ENCODE measurements at regions not wholly inside any gene's neighbourhood (a gene's known extent, or its start where the extent isn't known, plus 50 kb on each side); places are given as distances from the start of the nearest gene placed in this dataset.

GRCh38 chr18:22846697-22847096, 86.4 kb upstream of the RBBP8 start:
- no peak for TF ChIP-seq PKNOX1 (IDR thresholded peaks at IDR 0.05)
- TF ChIP-seq POLR2A (IDR thresholded peaks at IDR 0.05; ENCODE audit: low read depth, low read length) = no peak
- TF ChIP-seq CTCF (IDR thresholded peaks at IDR 0.05 in 2 of 3, conservative IDR thresholded peaks at IDR 0.05 in 1 of 3; ENCODE audit: control insufficient read depth in 2 of 3, extremely low read depth in 1 of 3, insufficient read depth in 1 of 3, low read depth in 3 of 3, low read length in 3 of 3) = no peak
- TF ChIP-seq NKRF (conservative IDR thresholded peaks at IDR 0.05) = no peak

Data from GM12878 (cell line).